LNCaP clone FGC (cell line): ENCODE measurements at regions not wholly inside any gene's neighbourhood (a gene's known extent, or its start where the extent isn't known, plus 50 kb on each side); places are given as distances from the start of the nearest gene placed in this dataset.

Source experiments
- DNase-seq: peaks from one replicate; pipeline ENCODE4 v3.0.0-alpha.2; 2011; ENCODE audit warnings: low read depth
- H3K4me3 ChIP-seq: 2 replicates; pipeline ENCODE4 v1.5.1; 2011; ENCODE audit warnings: mild to moderate bottlenecking, low read depth, low read length, control low read depth
- TF ChIP-seq, protein P1 (sequence below): IDR thresholded peaks from 2 replicates; pipeline ENCODE4 v1.5.1; 2012; ENCODE audit warnings: mild to moderate bottlenecking; ENCODE audit not compliant: control insufficient read depth, insufficient read depth; ENCODE audit errors: extremely low read depth

- TF ChIP-seq, protein P1, sequence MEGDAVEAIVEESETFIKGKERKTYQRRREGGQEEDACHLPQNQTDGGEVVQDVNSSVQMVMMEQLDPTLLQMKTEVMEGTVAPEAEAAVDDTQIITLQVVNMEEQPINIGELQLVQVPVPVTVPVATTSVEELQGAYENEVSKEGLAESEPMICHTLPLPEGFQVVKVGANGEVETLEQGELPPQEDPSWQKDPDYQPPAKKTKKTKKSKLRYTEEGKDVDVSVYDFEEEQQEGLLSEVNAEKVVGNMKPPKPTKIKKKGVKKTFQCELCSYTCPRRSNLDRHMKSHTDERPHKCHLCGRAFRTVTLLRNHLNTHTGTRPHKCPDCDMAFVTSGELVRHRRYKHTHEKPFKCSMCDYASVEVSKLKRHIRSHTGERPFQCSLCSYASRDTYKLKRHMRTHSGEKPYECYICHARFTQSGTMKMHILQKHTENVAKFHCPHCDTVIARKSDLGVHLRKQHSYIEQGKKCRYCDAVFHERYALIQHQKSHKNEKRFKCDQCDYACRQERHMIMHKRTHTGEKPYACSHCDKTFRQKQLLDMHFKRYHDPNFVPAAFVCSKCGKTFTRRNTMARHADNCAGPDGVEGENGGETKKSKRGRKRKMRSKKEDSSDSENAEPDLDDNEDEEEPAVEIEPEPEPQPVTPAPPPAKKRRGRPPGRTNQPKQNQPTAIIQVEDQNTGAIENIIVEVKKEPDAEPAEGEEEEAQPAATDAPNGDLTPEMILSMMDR: no peak
- DNase-seq: no peak
Measured at GRCh38 chr13:75995966-75996365, 359.8 kb downstream of the LMO7 start.

DNA sequence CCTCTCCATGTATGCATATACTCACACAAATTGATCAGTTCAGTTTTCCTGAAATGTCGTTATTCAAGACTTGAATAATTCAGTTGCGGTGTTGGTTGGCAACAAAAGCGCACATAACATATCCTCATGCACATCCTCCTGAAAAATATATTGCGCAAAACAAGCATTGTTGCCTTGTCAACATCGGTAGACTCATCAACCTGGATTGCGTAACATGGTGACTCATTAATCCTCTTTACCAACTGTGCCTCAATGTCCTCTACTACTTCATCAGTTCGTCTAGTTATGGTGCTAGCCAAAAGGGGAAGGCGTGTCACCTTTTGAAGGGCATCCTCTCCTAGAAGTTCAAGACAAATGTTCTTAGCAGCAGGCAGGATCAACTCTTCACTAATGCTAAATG, 357.7 kb downstream of the LMO7 start:
- TF ChIP-seq, protein P1: no peak
- H3K4me3 ChIP-seq: no peak overlapping the region
- no peak for DNase-seq

More at GRCh38 chr13:75995966-75996365, 359.8 kb downstream of the LMO7 start:
- no peak overlapping the region for H3K4me3 ChIP-seq

- TF ChIP-seq, protein P1: no peak
- no peak overlapping the region for H3K4me3 ChIP-seq
- no peak for DNase-seq
Measured at GRCh38 chr13:75993241-75993640, 357.1 kb downstream of the LMO7 start.

- H3K4me3 ChIP-seq: no peak overlapping the region
- no peak for DNase-seq
- TF ChIP-seq, protein P1: no peak
Measured at GRCh38 chr13:75986818-75987217, 350.7 kb downstream of the LMO7 start.

GRCh38 chr13:75985132-75985531, 349.0 kb downstream of the LMO7 start:
- no peak overlapping the region for H3K4me3 ChIP-seq
- DNase-seq: no peak
- TF ChIP-seq, protein P1: no peak

GRCh38 chr13:75978818-75979217, 342.7 kb downstream of the LMO7 start:
- no peak overlapping the region for H3K4me3 ChIP-seq
- TF ChIP-seq, protein P1: no peak
- no peak for DNase-seq

GRCh38 chr13:75968103-75968838, 332.1 kb downstream of the LMO7 start:
- TF ChIP-seq, protein P1: no peak

More at GRCh38 chr13:75968103-75968838, 332.1 kb downstream of the LMO7 start:
- DNase-seq: no peak
- H3K4me3 ChIP-seq: no peak overlapping the region
